HG02885 (cell line): ENCODE measurements at regions not wholly inside any gene's neighbourhood (a gene's known extent, or its start where the extent isn't known, plus 50 kb on each side); places are given as distances from the start of the nearest gene placed in this dataset.

ENCODE experiments used
- ATAC-seq: cut with Tn5 transposase; IDR thresholded peaks from one replicate; pipeline ENCODE4 v1.9.1; 2021; ENCODE audit warnings: mild to moderate bottlenecking; ENCODE audit not compliant: unreplicated experiment, poor library complexity

DNA sequence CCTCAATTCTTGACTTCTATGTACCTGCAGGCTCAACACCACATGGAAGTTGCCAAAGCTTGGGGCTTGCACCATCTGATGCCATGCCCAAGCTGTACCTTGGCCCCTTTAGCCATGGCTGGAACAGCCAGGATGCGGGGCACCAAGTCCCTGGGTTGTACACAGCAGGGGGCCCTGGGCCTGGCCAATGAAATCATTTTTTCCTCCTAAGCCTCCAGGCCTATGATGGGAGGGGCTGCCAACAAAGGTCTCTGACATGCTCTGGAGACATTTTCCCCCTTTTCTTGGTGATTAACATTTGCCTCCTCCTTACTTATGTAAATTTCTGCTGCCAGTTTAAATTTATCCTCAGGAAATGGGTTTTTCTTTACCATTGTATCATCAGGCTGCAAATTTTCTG lies 1428.1 kb downstream of the C4orf33 start:
- ATAC-seq, result no peak

DNA sequence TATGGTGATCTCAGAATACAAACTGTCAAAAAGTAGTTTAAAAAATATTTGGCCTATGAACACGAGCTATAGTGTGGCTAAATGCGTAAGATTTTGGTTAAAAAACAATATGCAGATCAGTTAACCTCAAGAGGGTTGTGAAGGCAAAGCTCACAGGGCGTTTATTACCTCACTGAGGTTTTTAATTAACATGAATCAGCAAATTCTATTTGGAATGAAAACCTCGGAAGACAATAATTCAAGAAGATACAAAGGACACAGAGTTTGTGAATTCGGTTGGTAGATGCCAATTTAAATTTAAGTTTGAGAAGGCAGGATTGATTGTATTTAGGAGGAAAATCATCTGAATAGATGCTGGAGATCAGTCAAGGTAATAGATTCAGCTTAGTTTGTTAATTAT lies 1434.6 kb downstream of the C4orf33 start:
- no peak for ATAC-seq

DNA sequence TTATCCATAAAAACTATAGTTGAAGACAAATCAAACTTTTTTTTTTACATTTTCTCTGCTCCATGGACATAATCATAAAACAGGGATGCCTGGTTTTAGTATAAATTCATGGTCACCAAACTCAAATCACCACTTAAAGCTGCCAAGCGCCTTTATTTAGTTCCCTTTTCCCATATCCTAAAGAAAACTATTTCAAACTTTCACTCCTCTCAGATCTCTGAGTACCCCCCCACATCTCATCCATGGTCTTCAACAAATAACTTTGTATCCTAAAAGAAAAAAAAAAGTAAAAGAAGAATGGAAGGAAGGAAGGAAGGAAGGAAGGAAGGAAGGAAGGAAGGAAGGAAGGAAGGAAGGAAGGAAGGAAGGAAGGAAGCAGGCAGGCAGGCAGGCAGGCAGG lies 1438.7 kb downstream of the C4orf33 start:
- no peak for ATAC-seq

DNA sequence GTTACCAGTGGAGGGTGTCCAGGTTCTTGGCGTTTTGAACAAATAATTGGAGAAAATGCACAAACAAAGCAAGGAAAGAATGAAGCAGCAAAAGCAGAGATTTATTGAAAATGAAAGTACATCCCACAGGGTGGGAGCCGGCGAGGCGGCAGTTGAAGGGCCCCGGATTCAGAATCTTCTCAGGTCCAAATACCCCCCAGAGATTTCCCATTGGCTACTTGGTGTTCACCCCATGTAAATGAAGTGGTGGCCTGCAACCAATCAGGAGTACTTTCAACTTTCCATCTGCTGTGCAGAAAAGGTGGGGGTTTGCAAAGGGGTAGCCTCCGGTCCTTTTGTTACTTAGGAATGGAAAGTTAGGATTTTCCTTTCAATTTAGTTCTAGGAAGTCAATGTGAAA lies 1447.0 kb downstream of the C4orf33 start:
- ATAC-seq, result no peak

DNA sequence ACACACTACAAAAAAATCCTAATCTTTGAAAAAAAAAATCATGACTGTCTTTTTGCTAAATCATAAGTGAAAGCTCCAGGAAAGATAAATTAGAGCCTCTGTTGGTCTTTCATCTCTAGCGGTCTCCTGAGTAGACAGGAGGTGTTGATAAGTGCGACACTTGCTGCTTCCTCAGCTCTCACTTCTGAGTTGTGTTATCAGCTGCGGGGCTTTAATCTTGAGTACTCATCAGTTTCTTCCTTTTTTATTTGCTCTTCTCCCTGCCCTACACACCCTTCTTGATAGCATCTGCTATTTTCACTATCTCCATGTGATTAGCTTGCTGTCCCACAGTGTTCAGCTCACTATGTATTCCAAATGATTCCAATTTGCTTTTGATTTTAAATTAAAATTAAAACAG lies 1449.2 kb downstream of the C4orf33 start:
- no peak for ATAC-seq

DNA sequence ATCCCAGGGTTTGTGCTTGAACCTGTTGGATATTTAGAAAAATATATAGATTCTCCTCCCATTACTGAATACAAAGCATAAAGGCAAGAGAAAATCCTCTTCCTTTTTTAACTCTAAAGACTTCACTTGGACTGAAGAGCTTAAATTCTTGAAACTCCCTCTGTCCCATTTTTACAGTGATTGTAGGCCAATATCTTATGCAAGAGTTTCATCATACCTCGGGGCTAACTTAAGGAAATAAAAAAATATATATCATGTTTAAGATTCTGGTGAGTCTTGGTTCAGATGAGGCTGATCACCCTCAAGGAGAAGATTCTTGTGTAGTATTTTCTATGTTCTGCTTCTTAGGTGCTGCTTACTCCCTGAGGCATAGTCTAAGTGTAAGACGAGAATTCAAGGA lies 1449.6 kb downstream of the C4orf33 start:
- ATAC-seq, result no peak

DNA sequence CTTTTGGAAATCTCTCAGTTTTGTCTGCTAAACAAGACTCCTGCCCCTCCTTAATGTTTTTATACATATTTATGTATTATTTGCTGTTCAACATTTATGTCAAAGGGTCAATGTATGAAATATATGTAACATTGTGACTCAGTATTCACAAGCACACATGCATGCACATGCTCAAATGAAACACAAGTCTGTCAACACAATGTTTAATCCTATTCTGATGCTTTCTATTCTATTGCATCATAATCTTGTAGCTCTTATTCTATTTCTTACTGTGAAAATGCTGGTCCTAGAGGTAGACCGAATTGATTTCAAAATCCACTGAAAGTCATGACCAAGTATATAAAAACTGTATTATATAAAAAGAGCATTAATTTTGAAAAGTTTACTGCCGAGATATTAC lies 1463.3 kb downstream of the C4orf33 start:
- ATAC-seq, result no peak

DNA sequence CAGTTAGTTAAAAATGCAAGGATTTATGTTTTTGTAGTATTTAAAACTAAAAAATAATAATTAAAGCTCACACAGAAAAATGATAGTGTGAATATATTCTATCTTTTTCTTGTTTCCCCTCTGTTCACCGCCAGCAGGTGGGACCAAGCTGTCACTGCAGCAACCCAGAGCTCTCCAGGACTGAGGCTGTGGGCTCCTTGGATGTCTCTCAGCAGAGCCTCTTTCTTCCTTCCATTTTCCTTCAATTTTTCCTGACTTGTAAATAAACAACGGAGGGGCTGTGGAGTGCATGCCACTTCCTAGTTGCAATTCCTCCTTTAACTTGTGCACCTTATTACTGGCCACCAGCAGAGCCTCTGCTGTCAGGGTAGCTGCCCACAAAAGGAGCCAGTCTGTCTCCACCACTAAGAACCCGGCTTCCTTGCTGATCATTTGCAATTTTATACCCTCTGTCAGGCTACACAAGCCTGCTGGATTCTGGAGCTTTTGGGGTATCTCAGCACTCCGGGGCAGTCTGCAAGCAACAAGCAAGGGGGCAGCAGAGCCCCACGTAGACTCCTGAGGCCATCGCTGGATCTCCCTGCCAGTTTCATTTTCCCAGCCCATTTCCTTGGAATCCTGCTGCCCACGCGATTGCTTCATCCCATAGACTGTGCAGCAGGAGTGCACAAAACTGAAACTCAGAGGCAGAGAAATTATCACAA lies 1467.4 kb downstream of the C4orf33 start:
- no peak for ATAC-seq

DNA sequence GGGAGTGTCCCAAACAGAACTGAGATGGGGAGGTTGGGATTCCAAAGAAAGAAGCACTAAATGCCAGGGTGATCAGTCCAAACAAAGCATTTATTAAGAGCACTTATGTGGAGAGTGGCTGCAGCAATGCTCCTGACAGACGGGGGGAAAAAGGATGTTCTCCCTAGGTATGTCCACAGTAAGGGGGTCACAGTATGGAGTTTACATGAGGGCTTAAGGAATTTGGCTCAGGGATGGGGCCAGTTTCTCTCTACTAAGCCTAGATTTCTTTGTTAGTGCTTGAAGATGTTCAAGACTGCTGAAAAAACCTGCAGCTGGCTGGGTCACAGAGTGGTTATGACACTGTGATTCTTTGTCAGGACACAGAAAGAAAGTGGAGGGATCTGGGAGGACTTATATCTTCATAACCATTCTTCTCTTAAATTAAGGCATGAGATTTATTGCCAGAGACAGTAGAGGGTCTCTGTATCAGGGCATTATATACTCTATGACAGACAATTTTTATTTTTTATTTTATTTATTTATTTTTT lies 1468.0 kb downstream of the C4orf33 start:
- ATAC-seq, result no peak

DNA sequence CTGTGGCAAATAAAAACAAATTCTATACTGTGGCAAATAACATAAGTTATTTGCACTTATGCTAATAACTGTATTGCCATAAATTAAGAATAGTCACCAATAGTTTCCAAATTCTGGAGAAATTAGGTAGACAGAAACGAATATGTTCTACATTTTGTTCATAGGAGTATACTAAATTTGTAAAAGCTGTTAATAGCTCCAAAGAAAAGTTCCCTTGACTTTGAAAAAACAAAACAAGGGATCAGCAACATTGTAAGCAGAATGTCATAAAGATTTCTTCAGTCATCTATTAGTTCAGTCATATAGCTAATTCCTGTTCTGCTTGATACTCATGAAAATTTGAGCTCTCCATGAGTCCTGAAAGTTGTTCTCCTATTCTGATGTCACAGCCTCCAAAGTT lies 1472.8 kb downstream of the C4orf33 start:
- ATAC-seq, result no peak

DNA sequence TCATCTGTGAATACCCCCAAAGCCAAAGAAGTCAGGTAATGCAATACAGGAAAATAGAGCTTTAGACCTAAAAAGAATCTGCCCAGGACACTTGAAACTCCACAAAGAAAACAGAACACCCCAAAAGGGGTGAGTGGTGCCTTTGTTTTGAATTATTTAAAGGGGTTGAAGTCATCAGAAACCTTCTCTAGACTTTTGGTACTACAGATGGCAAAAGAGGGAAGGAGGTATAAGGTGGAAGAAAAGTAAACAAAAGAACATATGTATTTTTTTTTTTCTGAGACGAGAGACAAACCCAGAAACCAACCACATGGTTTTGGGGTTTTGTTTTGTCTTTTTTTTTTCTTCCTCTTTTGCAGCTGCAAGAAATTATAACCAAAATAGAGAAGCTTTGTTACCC lies 1477.8 kb downstream of the C4orf33 start:
- ATAC-seq, result no peak

DNA sequence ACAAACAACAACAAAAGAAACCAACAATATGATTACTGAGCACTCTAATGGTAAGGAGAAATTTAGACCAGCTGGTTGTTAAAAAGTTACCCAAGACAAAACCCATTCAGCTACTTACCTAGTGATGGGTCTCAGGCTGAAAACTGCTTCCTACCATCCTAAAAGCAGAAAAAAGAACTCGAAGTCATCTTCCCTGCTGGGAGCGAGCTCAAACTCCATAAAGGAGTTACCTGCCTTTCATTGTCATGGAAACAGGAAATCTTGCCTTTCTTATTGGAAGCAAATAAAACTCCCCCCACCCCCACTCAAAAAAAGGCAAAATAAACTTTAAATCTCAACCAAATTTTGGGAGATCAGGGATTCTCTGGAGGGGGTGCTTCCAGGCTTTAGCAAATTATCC lies 1478.3 kb downstream of the C4orf33 start:
- no peak for ATAC-seq

DNA sequence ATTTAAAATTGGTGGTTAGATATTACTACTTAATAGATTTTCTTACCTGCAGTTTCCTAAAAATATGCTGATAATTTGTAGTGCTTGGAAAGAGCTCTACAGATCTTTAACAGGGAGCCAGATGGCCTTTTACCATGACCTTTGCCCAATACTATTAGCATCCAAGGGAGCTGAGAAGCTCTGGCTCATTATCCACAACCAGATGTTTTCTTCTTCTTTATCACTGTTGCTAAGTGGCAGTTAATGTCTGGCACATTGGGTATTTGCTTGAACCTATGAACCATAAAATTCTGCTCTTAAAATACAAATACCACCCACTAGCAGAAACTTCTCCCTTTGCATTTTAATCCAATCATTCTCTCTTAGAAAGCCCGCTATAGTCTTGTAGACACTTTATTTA lies 1480.3 kb downstream of the C4orf33 start:
- ATAC-seq, result no peak

DNA sequence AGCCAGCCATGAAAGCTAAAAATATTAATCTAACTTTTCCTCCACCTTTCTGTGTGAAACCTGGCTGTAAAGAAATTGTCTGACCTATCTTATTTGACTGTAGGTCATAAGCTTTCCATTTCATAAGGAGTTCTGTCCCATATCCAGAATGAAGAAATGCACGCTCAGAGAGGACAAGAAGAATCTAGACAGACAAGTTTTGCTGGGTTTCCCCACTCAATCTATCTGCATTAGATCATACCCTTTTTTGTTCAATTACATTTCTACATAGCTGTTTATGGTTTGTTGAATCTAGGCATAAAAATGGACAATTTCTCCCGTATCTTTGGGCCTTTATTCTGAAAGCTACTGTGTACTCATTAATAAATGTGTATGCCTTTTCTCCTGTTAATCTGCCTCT lies 1495.1 kb downstream of the C4orf33 start:
- ATAC-seq, result no peak

DNA sequence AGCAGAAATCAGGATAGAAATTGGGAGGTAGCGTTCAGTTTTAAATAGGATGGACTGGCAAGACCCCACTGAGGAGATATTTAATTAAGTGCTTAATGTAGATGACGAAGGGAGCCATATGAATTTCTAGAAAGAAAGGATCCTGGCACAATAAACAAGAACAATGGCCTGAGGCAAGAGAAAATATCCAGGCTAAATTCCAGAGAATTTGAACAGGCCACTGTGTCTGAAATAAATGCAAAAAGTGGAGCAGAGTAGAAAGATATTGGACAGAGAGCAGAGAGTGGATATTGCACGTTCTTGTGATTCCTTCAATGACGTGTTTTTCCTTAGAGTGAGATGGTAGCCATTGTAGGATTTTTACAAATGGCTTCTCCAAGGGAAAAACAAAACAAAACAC lies 1504.8 kb downstream of the C4orf33 start:
- no peak for ATAC-seq

DNA sequence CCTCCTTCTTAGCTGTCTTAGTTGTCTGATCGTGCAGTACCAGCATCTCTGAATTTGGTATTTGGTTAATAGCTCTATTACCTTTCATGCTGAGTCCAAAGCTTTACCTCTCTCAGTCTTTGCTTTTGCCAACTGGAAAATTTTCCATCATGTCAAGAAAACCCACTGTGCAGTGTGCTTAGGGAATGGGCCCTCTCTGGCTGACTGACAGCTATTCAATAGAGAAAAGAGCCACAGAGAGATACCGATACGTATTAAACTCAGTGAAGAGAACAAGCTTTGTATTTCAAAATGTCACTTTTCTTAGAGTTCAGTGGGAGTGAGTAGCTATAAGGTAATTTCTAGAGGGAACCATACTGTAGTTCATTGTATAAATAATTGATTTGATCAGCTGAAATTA lies 1507.1 kb downstream of the C4orf33 start:
- ATAC-seq, result no peak

DNA sequence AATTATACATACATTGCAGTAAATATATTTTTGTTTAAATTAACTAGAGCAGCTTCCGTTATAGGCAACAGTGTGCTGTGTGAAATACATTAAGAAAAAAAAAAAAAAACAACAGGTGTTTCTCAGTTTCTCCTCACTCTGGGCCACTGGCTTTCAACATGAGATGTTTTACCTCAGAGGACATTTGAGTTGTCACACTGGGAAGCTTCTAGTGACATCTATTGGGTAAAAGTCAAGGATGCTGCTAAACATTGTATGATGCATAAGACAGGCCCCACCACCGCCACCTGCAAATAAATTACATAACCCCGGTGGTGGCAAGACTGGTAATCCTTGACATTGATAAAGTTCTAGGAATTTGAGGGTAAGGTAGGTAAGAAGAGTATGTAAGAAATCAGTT lies 1512.2 kb downstream of the C4orf33 start:
- ATAC-seq, result no peak

DNA sequence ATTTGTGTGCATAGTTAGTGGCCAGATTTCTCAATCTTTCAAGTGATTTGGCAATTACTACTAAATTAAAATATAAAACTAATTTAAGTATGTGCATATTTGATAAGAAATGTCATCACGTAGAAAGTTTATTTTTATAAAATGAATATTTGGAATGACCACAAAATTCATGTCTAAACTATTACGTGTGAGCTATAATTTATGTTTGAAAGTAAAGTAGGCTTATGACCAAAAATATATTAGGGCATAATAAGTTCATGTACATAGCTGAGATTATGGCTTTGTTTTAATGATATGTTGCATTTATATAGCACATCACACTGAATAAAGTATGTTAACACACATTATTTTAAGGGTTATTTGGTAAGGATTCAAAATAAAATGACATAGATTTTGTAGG lies 1532.6 kb downstream of the C4orf33 start:
- no peak for ATAC-seq

DNA sequence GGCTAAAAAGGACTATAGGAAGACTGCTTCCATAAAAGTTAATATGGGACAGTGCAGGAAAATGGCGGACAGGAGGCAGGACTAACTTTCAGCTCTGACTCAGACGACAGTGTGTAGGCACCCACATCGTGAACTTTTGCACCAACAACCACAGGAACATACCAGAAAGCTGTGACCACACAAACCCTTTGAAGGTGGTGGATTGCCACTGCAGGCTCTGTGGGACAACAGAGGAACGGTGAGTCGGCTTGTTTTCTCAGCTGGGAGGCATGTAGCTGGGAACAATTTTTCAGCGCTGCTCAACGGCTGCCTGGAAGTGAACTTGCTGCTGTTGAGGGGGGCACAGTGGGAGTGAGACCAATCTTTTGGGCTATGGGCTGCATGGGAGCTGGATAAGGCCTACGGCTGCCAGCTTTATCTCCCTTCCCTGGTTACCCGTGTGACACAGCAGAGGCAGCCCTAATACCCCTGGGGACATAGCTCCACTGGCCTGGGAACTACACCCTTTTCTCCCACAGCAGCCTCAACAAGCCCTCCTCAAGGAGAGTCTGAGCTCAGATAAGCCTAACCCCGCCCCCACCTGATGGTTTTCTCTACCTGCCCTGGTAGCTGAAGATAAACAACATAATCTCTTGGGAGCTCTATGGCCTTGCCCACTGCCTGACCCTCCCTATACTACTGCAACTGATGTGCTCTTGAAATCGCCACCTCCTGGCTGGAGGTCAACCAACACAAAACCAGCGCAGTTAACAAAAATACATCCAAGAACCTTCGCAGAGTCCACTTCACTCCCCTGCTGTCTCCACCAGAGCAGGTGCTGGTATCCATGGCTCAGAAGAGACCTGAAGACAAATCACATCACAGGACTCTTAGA lies 1537.0 kb downstream of the C4orf33 start:
- ATAC-seq, result no peak

DNA sequence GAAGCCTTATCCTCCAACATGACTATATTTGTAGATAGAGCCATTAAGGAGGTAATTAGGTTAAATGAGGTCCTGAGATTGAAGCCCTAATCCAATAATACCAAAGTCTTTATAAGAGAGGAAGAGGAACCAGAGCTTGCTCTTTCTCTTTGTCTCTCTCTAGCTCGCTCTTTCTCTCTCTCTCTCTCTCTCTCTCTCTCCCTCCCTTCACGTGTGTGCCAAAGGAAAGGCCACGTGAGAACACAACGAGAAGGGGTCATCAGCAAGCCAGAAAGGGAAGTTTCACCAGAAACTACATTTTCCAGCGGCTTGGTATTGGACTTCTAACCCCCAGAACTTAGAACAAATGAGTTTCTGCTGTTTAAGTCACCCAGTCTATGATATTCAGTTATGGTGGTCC lies 1540.5 kb downstream of the C4orf33 start:
- no peak for ATAC-seq

DNA sequence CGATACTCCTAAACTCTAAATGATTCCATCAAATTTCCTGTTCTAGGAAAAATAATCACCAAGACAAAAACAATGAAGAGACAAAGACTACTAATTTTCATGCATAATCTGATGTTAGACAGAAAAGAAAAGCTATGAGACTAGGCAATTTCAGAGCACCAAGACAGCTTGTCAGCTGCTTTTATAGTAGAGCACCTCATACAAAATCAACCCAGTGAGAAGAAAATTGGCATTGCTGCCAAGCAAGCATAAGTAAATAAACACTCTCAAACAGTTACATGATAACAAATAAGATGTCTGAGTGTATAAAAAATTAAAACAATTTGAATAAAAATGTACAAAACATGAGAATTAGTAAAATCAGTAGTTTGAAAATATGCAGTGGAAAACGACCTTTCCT lies 1544.6 kb downstream of the C4orf33 start:
- ATAC-seq, result no peak

DNA sequence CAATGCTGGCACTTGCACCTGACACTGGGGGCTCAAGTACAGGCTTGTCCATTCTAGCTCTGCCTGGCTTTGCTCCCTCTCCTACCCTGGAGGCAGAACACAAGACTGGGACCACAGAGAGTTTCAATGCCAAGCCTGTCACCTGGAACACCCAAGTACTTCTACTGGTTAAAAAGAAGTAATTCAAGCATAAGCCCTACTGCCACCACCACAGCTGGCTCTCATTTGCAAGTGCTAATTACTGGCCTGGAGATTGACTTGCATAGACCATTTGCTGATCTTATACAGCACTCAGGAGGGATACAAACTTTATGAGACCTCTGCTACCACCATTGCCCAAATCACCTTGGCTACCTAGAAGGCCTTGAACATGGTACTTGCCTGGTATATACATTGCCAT lies 1550.9 kb downstream of the C4orf33 start:
- ATAC-seq, result no peak
